DOHH2 (cell line): ENCODE measurements at regions not wholly inside any gene's neighbourhood (a gene's known extent, or its start where the extent isn't known, plus 50 kb on each side); places are given as distances from the start of the nearest gene placed in this dataset.

Source experiments
- H3F3A ChIP-seq: fragments of 200-600 bp; sonication (generic), shearing (Covaris generic); 2 replicates; pipeline ENCODE4 v1.6.0; 2016; ENCODE audit warnings: antibody characterized with exemption, mild to moderate bottlenecking; ENCODE audit not compliant: control insufficient read depth, insufficient read depth
- H3K27ac ChIP-seq: fragments of 200-600 bp; sonication (generic); 2 replicates; pipeline ENCODE4 v1.5.1; 2014; ENCODE audit warnings: low read depth, mild to moderate bottlenecking, low read length, moderate library complexity
- H3K27me3 ChIP-seq: fragments of 200-600 bp; sonication (generic); 2 replicates; pipeline ENCODE4 v1.6.1; 2014; ENCODE audit warnings: mild to moderate bottlenecking, low read length, mixed read lengths; ENCODE audit not compliant: control insufficient read depth
- H3K36me3 ChIP-seq: fragments of 200-600 bp; sonication (generic); 2 replicates; pipeline ENCODE4 v1.6.1; 2014; ENCODE audit warnings: mild to moderate bottlenecking, low read length, moderate library complexity, mixed read lengths; ENCODE audit not compliant: control insufficient read depth
- H3K4me1 ChIP-seq: fragments of 200-600 bp; sonication (generic); 2 replicates; pipeline ENCODE4 v1.6.1; 2014; ENCODE audit warnings: mild to moderate bottlenecking, low read length, mixed read lengths; ENCODE audit not compliant: control insufficient read depth
- H3K4me2 ChIP-seq: fragments of 200-600 bp; sonication (generic); 2 replicates; pipeline ENCODE4 v1.6.0; 2014; ENCODE audit warnings: mild to moderate bottlenecking, low read length, moderate library complexity
- H3K4me3 ChIP-seq: fragments of 200-600 bp; sonication (generic); 2 replicates; pipeline ENCODE4 v1.5.1; 2014; ENCODE audit warnings: mild to moderate bottlenecking, low read length, mixed read lengths
- H3K79me2 ChIP-seq: fragments of 200-600 bp; sonication (generic); 2 replicates; pipeline ENCODE4 v1.6.1; 2014; ENCODE audit warnings: mild to moderate bottlenecking, low read length, mixed read lengths; ENCODE audit not compliant: control insufficient read depth
- H3K9me2 ChIP-seq: fragments of 200-600 bp; sonication (generic); replicated peaks from 2 replicates; pipeline ENCODE4 v1.6.1; 2014; ENCODE audit warnings: mild to moderate bottlenecking, low read length, mixed read lengths; ENCODE audit not compliant: control insufficient read depth
- H3K9me3 ChIP-seq: fragments of 200-600 bp; sonication (generic); 2 replicates; pipeline ENCODE4 v1.6.1; 2014; ENCODE audit warnings: antibody characterized with exemption, low read length, mixed read lengths; ENCODE audit not compliant: control insufficient read depth, insufficient read depth
- H4K20me1 ChIP-seq: fragments of 200-600 bp; sonication (generic); 2 replicates; pipeline ENCODE4 v1.6.0; 2014; ENCODE audit warnings: low read depth, mild to moderate bottlenecking, antibody characterized with exemption, low read length, moderate library complexity; ENCODE audit not compliant: control insufficient read depth, insufficient read depth
- CTCF ChIP-seq: fragments of 200-600 bp; sonication (generic); IDR thresholded peaks from one replicate; pipeline ENCODE4 v1.5.1; 2014; ENCODE audit warnings: antibody characterized with exemption, mild to moderate bottlenecking, low read depth, low read length; ENCODE audit not compliant: poor library complexity, severe bottlenecking
- EZH2phosphoT487 ChIP-seq: fragments of 200-600 bp; sonication (generic); IDR thresholded peaks from 2 replicates; pipeline ENCODE4 v1.6.1; 2017; ENCODE audit warnings: borderline replicate concordance, mild to moderate bottlenecking, antibody characterized with exemption, low read length, moderate library complexity, mixed read lengths

DNA sequence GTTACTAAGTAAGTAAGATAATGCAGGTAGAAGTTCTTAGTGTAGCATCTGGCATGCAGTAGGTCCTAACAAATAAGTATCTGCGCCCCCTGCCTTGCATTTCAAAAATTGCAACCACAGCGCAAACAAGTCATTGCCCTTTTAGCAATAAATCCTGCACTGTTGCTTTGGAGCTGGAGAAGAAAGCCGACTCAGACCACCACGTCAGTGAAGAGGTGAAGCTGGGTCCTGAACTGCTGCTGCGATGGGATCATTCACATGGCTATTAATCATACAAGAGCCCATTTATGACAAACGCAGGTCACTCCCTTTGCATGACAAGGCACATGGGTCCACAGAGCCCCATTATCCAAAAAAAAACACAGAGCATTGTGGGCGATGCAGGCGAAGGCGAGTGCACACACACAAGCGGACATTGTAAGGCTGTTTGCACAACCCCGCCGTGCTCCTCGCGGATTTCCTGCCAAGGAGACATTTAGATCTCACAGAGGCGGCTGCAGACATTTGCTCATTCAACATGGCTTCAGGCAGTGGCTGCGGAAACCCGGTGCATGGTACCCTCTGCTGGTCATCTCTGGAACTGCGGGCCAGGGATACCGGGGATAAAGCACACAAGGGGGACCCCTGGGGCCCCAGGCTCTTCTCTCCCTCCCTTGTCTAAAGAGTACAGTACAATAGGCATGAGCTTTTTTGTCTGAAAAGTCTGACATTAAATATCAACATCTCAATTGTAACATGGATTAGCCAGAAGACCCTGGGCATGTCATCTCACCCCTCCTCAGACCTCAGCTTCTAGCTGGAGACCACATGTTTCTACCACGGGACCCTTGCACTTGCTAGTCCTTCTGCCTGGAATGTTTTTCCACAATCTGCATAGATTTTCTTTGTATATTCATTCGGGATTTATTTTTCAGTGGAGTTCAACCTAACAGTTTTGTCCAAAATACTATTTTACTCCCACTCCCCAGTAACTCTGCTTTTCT lies 56.7 kb downstream of the CYRIA start:
- Histone ChIP-seq H3F3A (no peaks in the 10 kb centered on the region), H3K27me3 (no peaks in the 10 kb centered on the region), H3K79me2 (no peaks in the 10 kb centered on the region), H3K36me3 (peaks cover 4% of the 10 kb centered on the region), H3K4me2 (peak overlapping the region; percentile 100), H4K20me1 (no peaks in the 10 kb centered on the region), H3K9me3 (no peaks in the 10 kb centered on the region), H3K27ac (peak overlapping the region; percentile 26; the same call in 1 of the 2 replicates), H3K9me2 (no peaks in the 10 kb centered on the region), H3K4me1 (peaks cover 18% of the 10 kb centered on the region), H3K4me3 (peak overlapping the region; percentile 88)
- TF ChIP-seq CTCF (peak; percentile 86), EZH2phosphoT487 (no peak)

DNA sequence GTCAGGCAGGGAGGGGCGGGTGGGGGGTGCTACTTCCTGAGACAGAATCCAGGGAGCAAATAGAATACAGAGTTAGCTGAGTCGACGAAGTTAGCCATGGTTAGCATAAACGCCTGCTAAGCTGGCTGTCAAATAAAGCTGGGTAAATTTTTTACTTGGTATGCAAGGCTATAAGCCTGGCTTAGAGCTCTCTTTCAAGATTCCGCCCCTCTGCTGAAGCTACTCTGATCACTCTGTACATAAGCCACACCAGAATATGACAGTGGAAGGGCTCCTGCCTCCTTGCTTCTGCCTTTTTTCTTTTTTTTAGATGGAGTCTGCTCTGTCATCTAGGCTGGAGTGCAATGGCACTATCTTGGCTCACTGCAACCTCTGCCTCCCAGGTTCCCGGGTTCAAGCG lies 58.3 kb downstream of the CYRIA start:
- H3K9me3 ChIP-seq: no peaks in the 10 kb centered on the region
- no peaks in the 10 kb centered on the region for H3K27me3 ChIP-seq
- peaks cover 13% of the 10 kb centered on the region for H3K4me1 ChIP-seq
- no peaks in the 10 kb centered on the region for H3F3A ChIP-seq
- H3K9me2 ChIP-seq: no peaks in the 10 kb centered on the region
- H3K36me3 ChIP-seq: peaks cover 4% of the 10 kb centered on the region
- no peak overlapping the region for H3K27ac ChIP-seq
- H3K4me2 ChIP-seq: no peak overlapping the region
- no peaks in the 10 kb centered on the region for H4K20me1 ChIP-seq
- no peak for TF ChIP-seq EZH2phosphoT487
- no peaks in the 10 kb centered on the region for H3K79me2 ChIP-seq
- H3K4me3 ChIP-seq: no peak overlapping the region

- H3K4me2 ChIP-seq: no peak overlapping the region
- H3K4me1 ChIP-seq: peaks cover 11% of the 10 kb centered on the region
- no peak for TF ChIP-seq CTCF
- no peak for TF ChIP-seq EZH2phosphoT487
- no peaks in the 10 kb centered on the region; the same call in 1 of the 2 replicates for H3K36me3 ChIP-seq
- no peaks in the 10 kb centered on the region for H3K27me3 ChIP-seq
- no peaks in the 10 kb centered on the region for H3K9me2 ChIP-seq
- H3K9me3 ChIP-seq: no peaks in the 10 kb centered on the region
- no peak overlapping the region for H3K4me3 ChIP-seq
- no peaks in the 10 kb centered on the region for H3K79me2 ChIP-seq
- H3F3A ChIP-seq: no peaks in the 10 kb centered on the region
- H4K20me1 ChIP-seq: no peaks in the 10 kb centered on the region
- no peak overlapping the region for H3K27ac ChIP-seq
Measured at GRCh38 chr2:16604236-16604635, 61.4 kb downstream of the CYRIA start.

DNA sequence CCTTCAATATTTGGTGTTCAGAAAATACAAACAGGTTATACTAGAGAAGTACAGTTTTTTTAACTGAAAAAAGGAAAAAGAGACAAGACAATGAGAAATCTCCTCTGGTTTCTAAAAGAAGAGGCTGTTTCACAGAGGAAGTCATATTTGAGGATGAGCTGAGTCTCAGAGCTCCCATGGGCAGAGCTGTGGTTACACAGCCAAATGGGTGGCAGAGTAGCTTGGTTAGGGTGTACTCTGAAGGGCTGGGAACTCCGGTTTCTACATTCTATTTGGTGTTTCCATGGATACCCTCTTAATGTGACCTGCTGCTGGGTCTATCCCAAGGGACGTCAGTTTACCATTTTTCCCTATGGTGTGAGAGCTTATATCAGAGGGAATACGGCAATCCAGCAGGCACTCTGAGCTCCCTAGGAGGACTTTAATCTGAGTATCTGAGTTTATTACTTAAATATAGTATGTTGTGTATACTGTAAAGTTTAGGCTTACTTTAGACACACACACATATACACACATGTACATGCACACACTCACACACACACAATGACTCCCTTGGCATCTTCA lies 74.2 kb downstream of the CYRIA start:
- Histone ChIP-seq H3K4me2 (no peak overlapping the region), H3K4me3 (no peak overlapping the region), H3K36me3 (no peaks in the 10 kb centered on the region), H3K4me1 (no peaks in the 10 kb centered on the region), H3K27ac (no peak overlapping the region), H3K9me3 (no peaks in the 10 kb centered on the region), H4K20me1 (no peaks in the 10 kb centered on the region), H3K79me2 (no peaks in the 10 kb centered on the region), H3K9me2 (no peaks in the 10 kb centered on the region), H3K27me3 (no peaks in the 10 kb centered on the region), H3F3A (no peaks in the 10 kb centered on the region)
- no peak for TF ChIP-seq EZH2phosphoT487
- TF ChIP-seq CTCF: no peak
